Progenitor cell of endocrine pancreas (in vitro differentiated cells): ENCODE measurements at regions not wholly inside any gene's neighbourhood (a gene's known extent, or its start where the extent isn't known, plus 50 kb on each side); places are given as distances from the start of the nearest gene placed in this dataset.

Experiments
- DNase-seq: peaks from one replicate; pipeline ENCODE4 v3.0.0; 2021; ENCODE audit warnings: low spot score; ENCODE audit not compliant: unreplicated experiment
- H3K27ac Mint-ChIP-seq: 2 replicates; pipeline ENCODE4 v1.8.0; 2021; ENCODE audit warnings: mild to moderate bottlenecking, moderate library complexity, mixed read lengths
- H3K27me3 Mint-ChIP-seq: 2 replicates; pipeline ENCODE4 v1.8.0; 2021; ENCODE audit warnings: mixed read lengths
- H3K36me3 Mint-ChIP-seq: 2 replicates; pipeline ENCODE4 v1.8.0; 2022; ENCODE audit warnings: mixed read lengths; ENCODE audit not compliant: insufficient read depth
- H3K4me1 Mint-ChIP-seq: 2 replicates; pipeline ENCODE4 v1.8.0; 2021; ENCODE audit warnings: low read depth, mixed read lengths
- H3K4me3 Mint-ChIP-seq: 2 replicates; pipeline ENCODE4 v1.8.0; 2021; ENCODE audit warnings: low read depth, mild to moderate bottlenecking, moderate library complexity, mixed read lengths
- H3K9me3 Mint-ChIP-seq: 2 replicates; pipeline ENCODE4 v1.8.0; 2021; ENCODE audit warnings: low read depth, mixed read lengths
- TF ChIP-seq, protein P1 (sequence below): fragments of 200-600 bp; sonication (generic); IDR thresholded peaks from one replicate; pipeline ENCODE4 v1.5.0; 2021; ENCODE audit warnings: antibody characterized with exemption, mild to moderate bottlenecking; ENCODE audit not compliant: unreplicated experiment

DNA sequence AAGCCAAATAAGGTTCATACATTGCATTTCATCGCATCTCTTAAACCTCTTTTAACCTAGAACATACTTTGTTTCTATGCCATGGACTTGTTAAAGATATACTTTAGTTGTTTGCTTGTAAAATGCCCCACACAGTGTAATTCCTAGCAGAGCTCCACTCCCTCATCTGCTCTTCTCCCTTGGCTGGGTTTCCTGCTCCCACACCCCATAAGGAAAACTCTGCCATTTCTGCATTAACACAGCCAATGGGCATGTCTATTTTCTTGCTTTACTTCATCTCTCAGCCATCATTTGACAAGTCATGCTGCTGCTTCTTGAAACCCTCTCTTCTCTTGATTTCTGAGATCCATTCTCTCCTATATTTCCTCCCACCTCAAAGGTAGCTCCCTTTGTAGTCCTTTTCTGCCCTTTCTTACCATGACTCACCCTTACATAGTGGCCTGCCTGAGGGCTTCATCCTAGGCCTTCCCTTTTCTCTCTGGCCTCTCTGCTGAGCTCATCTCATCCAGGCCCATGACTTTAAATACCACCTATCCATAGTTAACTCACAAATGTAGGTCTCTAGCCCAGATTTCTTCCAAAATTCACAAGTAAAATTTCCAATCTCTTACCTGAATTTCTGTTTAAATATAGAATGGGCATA is 471.4 kb downstream of the ADRA2A start:
- Mint-ChIP-seq H3K27me3 (no peaks in the 10 kb centered on the region), H3K4me1 (no peaks in the 10 kb centered on the region), H3K36me3 (no peaks in the 10 kb centered on the region), H3K4me3 (no peak overlapping the region), H3K9me3 (no peaks in the 10 kb centered on the region), H3K27ac (no peak overlapping the region)
- DNase-seq = no peak
- TF ChIP-seq, protein P1, sequence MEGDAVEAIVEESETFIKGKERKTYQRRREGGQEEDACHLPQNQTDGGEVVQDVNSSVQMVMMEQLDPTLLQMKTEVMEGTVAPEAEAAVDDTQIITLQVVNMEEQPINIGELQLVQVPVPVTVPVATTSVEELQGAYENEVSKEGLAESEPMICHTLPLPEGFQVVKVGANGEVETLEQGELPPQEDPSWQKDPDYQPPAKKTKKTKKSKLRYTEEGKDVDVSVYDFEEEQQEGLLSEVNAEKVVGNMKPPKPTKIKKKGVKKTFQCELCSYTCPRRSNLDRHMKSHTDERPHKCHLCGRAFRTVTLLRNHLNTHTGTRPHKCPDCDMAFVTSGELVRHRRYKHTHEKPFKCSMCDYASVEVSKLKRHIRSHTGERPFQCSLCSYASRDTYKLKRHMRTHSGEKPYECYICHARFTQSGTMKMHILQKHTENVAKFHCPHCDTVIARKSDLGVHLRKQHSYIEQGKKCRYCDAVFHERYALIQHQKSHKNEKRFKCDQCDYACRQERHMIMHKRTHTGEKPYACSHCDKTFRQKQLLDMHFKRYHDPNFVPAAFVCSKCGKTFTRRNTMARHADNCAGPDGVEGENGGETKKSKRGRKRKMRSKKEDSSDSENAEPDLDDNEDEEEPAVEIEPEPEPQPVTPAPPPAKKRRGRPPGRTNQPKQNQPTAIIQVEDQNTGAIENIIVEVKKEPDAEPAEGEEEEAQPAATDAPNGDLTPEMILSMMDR = no peak

DNA sequence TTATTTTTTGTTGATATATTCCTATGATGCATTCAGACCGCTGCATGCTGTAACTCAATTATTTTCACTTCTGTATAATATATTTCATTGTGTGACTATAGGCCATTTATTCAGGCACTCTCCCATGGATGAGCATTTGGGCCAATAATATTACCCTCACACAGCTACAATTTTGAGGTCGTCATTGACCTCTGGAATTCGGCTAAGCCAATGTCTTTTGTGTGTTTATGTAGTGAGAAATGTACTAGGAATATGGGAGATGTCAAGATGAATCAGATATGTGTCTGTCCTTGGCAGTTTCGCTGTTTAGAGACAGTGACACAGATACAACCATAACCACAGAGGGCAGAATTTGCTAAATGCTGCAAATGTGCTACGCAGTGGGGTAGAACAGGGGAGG is 474.2 kb downstream of the ADRA2A start:
- TF ChIP-seq, protein P1 = no peak
- Mint-ChIP-seq H3K4me3 (no peak overlapping the region), H3K4me1 (no peaks in the 10 kb centered on the region), H3K27ac (no peak overlapping the region), H3K36me3 (no peaks in the 10 kb centered on the region), H3K9me3 (no peaks in the 10 kb centered on the region), H3K27me3 (no peaks in the 10 kb centered on the region)
- DNase-seq = no peak

DNA sequence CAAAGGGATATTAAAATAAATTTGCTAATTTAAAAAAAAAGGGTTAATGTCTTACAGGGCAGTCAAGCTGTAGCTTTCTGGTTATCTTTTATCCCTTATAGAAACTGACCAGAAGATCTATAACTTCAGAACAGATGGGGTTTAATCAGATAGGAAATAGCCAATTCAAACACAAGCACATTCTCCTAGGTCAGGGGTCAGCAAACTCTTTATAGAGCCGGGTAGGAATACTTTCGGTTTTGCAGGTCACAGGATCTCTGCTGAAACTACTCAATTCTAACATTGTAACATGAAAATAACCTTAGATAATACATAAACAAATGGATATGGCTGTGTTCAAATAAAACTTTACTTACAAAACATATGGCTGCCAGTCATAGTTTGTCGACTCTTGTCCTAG is 479.8 kb downstream of the ADRA2A start:
- TF ChIP-seq, protein P1 = no peak
- Mint-ChIP-seq H3K27ac (no peak overlapping the region), H3K27me3 (no peaks in the 10 kb centered on the region), H3K36me3 (no peaks in the 10 kb centered on the region), H3K4me1 (peaks cover 10% of the 10 kb centered on the region), H3K4me3 (no peak overlapping the region), H3K9me3 (no peaks in the 10 kb centered on the region)
- no peak for DNase-seq

DNA sequence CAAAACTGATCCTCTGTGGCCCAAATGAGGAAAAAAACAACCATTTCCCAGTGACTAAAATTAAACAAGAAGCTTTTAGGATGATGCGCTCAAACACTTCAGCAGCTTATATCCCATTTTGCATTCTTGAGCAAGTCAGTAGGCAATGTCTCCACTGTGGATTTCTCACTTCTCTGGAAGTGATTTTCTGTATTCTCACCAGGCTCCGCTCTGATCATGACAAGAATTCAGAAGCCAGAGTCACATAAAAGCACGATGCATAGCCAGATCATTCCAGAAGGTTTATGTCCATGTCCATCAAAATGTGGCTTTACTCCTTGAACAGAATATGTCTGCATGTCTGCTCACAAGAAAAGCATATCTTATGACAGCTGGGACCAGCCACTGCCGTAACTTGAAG is 481.4 kb downstream of the ADRA2A start:
- Mint-ChIP-seq H3K4me3 (no peak overlapping the region), H3K9me3 (no peaks in the 10 kb centered on the region), H3K36me3 (no peaks in the 10 kb centered on the region), H3K4me1 (peaks cover 10% of the 10 kb centered on the region), H3K27me3 (no peaks in the 10 kb centered on the region), H3K27ac (no peak overlapping the region)
- TF ChIP-seq, protein P1 = no peak
- no peak for DNase-seq

DNA sequence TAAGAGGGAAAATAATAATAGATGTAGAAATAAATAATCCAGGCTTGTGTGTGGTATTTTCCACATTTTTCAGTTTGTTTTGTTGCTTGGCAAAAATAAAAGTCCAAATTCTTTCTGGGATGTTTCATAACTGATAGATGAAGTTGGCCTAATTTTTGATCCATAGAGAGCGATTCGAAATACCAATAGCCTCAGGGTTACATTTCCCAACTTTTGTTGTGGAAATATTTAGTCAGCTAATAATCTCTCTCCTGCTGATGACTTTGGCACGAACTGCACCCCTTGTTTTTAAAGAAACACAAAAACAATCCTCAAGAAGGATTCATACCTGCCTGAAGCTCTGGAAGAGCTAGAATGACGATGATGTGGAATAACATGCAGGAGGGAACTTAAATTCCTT is 483.2 kb downstream of the ADRA2A start:
- Mint-ChIP-seq H3K4me3 (no peak overlapping the region), H3K4me1 (peaks cover 10% of the 10 kb centered on the region), H3K36me3 (no peaks in the 10 kb centered on the region), H3K27me3 (no peaks in the 10 kb centered on the region), H3K27ac (no peak overlapping the region), H3K9me3 (no peaks in the 10 kb centered on the region)
- TF ChIP-seq, protein P1 = no peak
- no peak for DNase-seq
